ENCODE measurements at regions not wholly inside any gene's neighbourhood (a gene's known extent, or its start where the extent isn't known, plus 50 kb on each side); places are given as distances from the start of the nearest gene placed in this dataset.

DNA sequence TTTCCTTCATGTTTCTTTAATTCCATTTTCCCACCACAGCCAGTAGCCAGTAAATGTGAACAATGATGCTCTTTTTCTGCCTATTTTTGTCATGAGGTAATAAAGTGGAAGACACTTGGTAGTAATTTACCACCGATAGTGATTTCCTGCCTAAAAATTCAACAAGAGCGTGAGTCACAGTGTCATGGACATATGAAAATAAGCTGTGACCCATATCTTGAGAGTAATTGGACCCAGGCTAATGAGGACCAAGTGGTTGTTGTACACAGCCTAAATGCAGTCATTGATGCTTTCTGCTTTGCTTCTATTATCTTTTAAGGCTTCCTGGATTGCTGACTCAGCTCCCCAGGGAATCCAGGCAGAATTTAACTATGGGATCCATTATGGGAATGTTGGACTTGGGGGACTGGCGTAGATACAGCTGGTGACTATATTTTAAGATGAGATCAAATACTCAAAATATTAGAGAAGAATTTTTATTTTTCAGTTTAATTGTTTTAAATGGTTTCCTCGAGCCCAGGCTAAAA lies 265.9 kb upstream of the FERMT1 start:
- 56 to 60% methylated on average over 4 of the region's 4 CpGs for WGBS, 2 donors
- no peak for DNase-seq (ENCODE audit: low spot score in 2 of 2)
- TF ChIP-seq, protein P1, sequence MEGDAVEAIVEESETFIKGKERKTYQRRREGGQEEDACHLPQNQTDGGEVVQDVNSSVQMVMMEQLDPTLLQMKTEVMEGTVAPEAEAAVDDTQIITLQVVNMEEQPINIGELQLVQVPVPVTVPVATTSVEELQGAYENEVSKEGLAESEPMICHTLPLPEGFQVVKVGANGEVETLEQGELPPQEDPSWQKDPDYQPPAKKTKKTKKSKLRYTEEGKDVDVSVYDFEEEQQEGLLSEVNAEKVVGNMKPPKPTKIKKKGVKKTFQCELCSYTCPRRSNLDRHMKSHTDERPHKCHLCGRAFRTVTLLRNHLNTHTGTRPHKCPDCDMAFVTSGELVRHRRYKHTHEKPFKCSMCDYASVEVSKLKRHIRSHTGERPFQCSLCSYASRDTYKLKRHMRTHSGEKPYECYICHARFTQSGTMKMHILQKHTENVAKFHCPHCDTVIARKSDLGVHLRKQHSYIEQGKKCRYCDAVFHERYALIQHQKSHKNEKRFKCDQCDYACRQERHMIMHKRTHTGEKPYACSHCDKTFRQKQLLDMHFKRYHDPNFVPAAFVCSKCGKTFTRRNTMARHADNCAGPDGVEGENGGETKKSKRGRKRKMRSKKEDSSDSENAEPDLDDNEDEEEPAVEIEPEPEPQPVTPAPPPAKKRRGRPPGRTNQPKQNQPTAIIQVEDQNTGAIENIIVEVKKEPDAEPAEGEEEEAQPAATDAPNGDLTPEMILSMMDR (IDR thresholded peaks at IDR 0.05) = no peak
- TF ChIP-seq POLR2A (IDR thresholded peaks at IDR 0.05) = no peak
- no peak overlapping the region for H3K4me3 ChIP-seq (ENCODE audit: low read depth, poor library complexity, severe bottlenecking)
- intact Hi-C loops (cut with DNase I; ENCODE audit: low total_unique reads) = no loop called here

DNA sequence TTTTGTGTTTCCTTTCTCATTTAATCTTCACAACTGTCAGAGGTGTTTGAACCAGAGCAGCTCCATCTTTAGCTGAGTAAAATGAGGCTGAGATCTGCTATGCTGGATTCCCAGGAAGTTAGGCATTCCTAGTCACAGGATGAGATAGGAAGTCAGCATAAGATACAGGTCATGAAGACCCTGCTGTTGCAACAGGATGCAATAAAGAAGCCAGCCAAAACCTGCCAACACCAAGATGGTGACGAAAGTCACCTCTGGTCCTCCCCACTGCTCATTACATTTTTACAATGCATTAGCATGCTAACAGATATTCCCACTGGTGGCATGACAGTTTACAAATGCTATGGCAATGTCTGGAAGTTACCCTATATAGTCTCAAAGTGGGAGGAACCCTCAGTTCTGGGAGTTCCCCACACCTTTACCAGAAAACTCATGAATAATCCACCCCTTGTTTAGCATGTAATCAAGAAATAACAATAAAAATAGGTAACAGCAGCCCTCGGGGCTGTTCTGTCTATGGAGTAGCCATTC lies 262.2 kb upstream of the FERMT1 start:
- DNase-seq (ENCODE audit: low spot score in 2 of 2) = no peak
- WGBS, 2 donors = 82 to 85% methylated on average over 2 of the region's 2 CpGs
- TF ChIP-seq POLR2A (IDR thresholded peaks at IDR 0.05) = no peak
- TF ChIP-seq, protein P1 (IDR thresholded peaks at IDR 0.05) = no peak
- intact Hi-C loops (cut with DNase I; ENCODE audit: low total_unique reads) = no loop called here
- no peak overlapping the region for H3K4me3 ChIP-seq (ENCODE audit: low read depth, poor library complexity, severe bottlenecking)

DNA sequence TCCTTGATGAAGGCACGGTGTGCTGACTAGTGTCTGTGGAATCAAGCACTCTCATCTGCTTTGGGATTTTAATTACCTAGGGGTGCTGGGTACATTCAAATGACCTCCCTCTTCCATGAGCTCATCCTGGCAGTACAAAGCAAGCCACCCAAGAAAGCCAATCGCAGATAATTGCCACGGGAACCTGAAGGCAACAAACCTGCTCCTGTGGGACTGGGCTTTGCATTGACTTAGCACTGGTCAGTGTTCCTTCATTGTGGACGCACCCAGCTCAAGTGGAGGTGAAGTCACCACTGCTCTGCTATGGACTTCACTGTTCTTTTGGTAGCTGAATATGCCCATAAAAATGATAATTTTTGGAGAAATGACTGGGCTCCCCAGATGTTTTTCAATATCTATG lies 261.6 kb upstream of the FERMT1 start:
- H3K4me3 ChIP-seq (ENCODE audit: low read depth, poor library complexity, severe bottlenecking) = no peak overlapping the region
- DNase-seq (ENCODE audit: low spot score in 2 of 2) = no peak
- intact Hi-C loops (cut with DNase I; ENCODE audit: low total_unique reads) = no loop called here
- WGBS, 2 donors = 58 to 70% methylated on average over 4 of the region's 4 CpGs
- TF ChIP-seq, protein P1 (IDR thresholded peaks at IDR 0.05) = no peak
- no peak for TF ChIP-seq POLR2A (IDR thresholded peaks at IDR 0.05)

DNA sequence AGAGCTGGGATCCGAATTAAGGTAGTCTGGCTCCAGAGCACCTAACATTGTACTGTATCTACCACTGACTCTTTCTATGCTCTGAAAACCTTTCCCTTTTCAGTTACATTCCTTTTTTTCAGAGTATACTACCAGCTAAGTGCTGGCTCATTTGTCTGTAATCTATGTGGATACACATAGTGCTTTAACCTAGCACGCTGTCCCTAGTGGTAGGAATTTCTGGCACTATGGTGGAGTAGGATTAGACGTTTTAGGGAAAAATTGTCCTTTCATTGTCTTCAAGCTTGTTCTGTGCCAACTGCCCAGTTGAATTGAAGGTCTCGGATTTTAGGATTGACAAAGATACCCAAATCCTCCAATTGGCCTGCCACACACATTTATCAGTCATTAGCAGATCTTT lies 259.1 kb upstream of the FERMT1 start:
- H3K4me3 ChIP-seq (ENCODE audit: low read depth, poor library complexity, severe bottlenecking) = no peak overlapping the region
- DNase-seq (ENCODE audit: low spot score in 2 of 2) = no peak
- intact Hi-C loops (cut with DNase I; ENCODE audit: low total_unique reads) = no loop called here
- TF ChIP-seq POLR2A (IDR thresholded peaks at IDR 0.05) = no peak
- TF ChIP-seq, protein P1 (IDR thresholded peaks at IDR 0.05) = no peak
- 49 to 61% methylated on average over 4 of the region's 4 CpGs for WGBS, 2 donors

DNA sequence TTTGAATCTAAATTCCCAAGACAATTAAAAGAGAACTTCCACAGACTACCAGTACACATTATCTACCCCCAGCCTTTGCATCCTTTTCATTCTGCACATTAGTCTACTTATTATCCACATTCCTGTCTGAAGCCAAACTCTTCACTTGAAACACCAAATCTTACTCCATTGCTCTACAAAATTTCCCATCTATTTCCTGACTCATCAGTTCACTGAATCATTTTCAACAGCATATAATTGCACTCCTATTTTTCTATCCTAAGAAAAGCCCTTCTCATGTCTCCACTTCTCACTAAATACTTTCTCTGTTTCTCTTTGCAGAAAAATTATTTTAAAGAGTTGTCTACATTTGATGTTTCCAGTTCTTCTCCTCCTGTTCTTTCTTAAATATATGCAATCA lies 239.4 kb upstream of the FERMT1 start:
- intact Hi-C loops (cut with DNase I; ENCODE audit: low total_unique reads) = no loop called here
- no peak for DNase-seq (ENCODE audit: low spot score in 2 of 2)
- no peak overlapping the region for H3K4me3 ChIP-seq (ENCODE audit: low read depth, poor library complexity, severe bottlenecking)
- TF ChIP-seq, protein P1 (IDR thresholded peaks at IDR 0.05) = no peak
- no peak for TF ChIP-seq POLR2A (IDR thresholded peaks at IDR 0.05)

DNA sequence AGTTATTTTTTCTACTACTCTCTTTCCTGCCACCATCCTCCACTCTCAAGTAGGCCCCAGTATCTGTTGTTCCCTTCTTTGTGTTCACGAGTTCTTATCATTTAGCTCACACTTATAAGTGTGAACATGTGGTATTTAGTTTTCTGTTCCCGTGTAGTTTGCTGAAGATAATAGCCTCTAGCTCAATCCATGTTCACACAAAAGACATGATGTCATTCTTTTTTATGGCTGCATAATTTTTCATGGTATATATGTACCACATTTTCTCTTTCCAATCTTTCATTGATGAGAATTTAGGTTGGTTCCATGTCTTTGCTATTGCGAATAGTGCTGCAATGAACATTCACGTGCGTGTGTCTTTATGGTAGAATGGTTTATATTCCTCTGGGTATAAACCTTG lies 237.9 kb upstream of the FERMT1 start:
- no peak for TF ChIP-seq POLR2A (IDR thresholded peaks at IDR 0.05)
- TF ChIP-seq, protein P1 (IDR thresholded peaks at IDR 0.05) = no peak
- WGBS, 2 donors = 89 to 95% methylated on average over 5 of the region's 5 CpGs

More for the DNA sequence above, 237.9 kb upstream of the FERMT1 start:
- no peak overlapping the region for H3K4me3 ChIP-seq (ENCODE audit: low read depth, poor library complexity, severe bottlenecking)
- DNase-seq (ENCODE audit: low spot score in 2 of 2) = no peak
- intact Hi-C loops (cut with DNase I; ENCODE audit: low total_unique reads) = no loop called here
